ENCODE measurements at regions not wholly inside any gene's neighbourhood (a gene's known extent, or its start where the extent isn't known, plus 50 kb on each side); places are given as distances from the start of the nearest gene placed in this dataset.
A peak's percentile ranks its signal among the peaks of the same experiment; 100 is the strongest.
"Not testable (repeated sequence)": the region's sequence is repeated elsewhere in the genome, so short reads cannot be mapped to it uniquely, and the experiment has no call there.

- no peak for DNase-seq
These were observed 49.8 kb downstream of the ABCC12 start for GRCh38 chr16:48105976-48106375.

DNA sequence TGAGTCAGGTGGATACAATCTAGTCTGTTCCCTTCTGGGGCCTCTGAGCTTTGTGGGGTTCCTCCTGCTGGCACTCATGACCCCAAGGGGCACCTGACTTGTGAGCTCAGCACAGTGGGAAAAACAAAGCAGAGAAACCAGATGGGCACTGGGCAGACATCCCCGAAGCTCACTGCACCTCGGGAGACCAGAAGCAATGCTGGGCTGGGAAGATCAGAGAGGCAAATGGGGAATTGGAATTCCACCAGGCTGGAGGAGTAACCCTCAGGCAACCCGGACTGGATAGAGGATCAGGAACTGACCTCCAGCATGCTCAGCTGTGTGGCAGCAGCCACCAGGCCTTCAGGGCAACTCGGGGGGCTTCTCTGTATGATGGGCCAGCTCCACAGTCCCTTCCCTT lies 50.3 kb downstream of the ABCC12 start:
- DNase-seq: no peak

DNA sequence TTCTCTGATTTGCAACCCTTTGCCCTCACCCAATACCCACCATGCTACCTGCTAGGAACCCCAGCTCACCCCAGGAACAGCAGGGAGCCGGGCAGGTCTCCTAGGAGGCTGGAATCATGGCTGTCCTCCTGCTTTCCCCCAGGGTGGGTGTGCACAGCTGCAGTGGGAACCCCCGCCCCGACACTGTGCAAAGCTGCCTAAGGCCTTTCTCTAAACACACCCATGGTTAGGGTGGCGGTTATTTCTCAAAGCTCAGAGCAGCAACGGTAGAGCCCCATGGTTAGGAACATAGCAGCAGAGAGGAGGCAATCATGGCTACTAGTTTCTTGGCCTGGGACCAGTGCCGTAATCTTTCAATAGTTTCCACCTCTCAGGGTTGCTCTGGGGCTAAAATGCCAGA lies 52.2 kb downstream of the ABCC12 start:
- DNase-seq: no peak

DNA sequence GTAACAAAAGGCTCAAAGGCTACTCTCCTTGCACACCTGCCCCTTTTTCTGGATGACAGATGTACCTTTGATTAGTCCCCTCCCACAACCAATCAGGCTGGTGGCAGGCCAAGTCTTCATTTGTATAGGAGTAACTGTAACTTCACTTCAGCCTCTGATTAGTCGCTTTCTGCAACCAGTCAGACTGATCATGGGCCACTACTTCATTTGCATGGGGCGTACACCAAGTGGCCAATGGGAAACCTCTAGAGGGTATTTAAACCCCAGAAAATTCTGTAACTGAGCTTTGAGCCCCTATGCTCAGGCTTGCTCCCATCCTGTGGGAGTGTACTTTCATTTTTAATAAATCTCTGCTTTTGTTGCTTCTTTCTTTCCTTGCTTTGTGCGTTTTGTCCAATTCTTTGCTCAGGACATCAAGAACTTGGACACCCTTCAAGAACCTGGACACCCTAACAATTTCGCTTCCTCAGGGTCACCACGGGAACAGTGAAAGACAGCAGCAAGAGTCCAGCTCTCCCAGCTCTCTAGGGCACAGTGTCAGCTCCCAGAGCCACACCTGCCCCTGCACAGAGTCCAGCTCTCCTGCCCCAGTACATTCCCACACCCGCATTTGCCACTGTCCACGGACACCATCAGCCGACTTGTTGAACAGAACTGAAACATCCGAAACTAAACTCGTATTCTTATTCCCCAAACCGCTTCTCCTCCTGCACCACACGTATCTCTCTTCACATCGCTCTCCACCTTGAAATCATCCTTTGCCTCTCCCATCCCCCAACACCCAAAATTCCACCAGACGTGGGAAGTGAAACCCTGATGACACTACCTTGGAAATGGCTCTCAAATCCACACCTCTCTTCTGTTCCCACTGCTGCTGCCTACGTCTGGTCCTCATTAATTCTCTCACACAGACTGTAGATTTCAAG lies 53.4 kb downstream of the ABCC12 start:
- no peak for DNase-seq

DNA sequence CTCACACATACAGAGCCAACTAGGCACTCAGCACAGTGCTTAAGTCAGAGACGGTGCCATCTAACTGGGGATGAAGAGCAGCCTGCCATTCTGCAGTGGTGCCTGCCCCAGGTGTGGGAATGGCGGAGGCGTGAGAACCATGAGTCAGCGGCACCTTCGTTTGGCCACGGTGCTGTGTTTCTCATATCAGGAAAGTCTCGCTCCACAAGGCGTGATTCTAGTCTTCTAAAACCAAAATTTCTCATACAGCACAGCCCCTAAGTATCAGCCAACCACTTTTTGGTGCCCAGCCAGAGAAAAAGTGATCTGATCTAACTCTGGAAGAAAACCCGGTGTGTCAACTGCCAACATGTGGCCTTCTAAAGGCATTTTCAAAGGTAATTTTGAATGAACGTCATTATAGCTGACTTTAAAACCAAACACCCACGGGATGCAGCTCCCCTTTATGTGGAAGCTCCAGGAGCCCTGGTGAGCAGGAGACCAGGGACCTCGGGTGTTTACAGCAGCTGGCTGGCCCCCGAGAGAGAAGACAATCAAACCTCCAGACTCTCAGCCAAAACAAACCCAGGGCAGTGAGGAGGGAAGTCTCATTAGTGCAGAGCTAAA lies 54.6 kb downstream of the ABCC12 start:
- no peak for DNase-seq

DNA sequence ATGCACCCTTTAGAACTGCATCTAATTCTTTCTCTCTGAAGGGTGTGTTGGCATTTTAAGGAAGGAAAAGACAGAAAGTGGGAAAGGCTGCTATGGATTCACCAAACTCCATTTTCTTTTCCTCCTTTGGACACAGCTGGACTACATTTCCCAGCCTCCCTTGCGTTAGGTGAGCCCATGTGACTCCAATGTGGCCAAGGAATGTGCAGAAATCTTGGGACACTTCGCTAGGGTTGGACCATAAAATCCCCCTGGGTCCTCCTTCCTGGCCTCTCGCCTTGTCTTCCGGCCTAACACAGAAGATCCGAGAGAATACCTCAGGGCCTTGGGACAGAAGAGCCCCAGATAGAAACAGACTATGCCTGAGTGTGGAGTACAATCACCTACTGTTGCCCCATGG lies 56.3 kb downstream of the ABCC12 start:
- no peak for DNase-seq

DNA sequence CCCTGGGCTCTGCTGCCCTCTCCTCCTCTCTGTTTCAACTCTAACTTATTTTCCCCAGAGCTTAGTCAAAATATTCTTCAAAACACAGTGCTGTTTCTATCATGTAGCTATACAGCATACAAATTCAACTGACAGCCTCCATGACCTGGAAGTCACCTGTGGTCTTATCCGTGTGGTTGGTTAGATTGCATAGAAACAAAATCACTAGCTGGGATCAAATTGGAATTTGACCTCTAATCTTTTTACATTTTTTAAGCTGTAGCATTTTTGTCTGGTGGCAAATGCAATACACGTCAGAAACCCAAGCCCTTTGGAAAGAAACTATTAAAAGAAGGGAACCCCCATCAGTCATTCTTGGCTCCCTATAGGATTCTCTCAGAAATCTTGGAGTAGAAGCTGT lies 57.3 kb downstream of the ABCC12 start:
- DNase-seq: no peak

- no peak for DNase-seq
These were observed 64.7 kb downstream of the ABCC12 start for GRCh38 chr16:48091117-48091516.

DNA sequence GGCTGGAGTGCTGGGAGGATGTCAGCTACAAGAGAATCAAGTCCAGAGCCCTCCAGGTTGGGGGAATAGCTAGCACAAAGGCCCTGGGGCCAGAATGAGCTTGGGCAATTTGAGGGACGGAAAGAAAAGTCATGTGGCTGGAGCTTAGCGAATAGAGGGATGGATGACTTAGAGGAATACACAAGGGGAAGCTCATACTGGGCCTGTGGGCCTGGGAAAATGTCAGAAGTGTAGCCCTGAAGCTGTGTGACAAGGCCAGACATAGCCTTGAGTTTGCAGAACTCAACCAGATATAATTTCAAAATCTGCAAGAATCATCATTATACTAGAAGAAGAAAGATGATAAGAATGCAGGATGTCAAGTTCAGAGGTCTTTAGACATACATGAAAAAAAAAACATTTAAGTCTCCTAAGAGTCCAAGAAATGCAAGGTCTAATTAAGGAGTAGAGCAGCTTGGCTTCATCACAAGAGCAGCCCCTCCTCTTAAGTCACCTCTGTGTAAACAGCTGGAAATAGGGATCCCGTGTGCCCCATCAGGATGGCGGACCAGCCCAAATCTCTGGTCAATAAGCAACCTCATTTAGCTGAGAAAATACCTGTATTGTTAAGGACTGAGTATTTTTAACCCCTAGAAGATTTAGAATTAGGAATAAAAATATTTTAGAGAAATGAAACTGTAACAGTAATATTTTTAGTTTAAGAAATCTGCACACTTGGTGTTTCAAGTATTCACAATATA lies 66.6 kb downstream of the ABCC12 start:
- no peak for DNase-seq

DNA sequence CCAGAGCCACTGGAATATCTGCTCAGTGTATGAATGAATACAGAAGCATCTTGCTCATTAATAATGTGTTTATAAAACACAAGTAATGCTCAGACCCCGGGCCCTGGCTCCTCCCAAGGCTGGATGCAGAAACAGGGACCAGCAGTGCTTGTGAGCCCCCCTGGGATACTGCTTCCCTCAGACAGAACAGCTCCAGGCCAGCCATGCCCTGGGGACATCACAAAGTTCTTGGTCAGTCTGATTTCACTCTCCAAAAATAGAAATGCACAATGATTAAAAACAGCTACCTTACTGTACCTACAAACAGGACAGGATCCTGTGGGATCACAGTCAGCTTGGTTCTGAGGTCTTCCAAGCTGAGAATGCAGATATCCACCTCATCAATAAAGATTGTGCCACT lies 68.2 kb downstream of the ABCC12 start:
- DNase-seq: no peak

- no peak for DNase-seq
These were observed 69.4 kb downstream of the ABCC12 start for GRCh38 chr16:48086422-48086821.

DNA sequence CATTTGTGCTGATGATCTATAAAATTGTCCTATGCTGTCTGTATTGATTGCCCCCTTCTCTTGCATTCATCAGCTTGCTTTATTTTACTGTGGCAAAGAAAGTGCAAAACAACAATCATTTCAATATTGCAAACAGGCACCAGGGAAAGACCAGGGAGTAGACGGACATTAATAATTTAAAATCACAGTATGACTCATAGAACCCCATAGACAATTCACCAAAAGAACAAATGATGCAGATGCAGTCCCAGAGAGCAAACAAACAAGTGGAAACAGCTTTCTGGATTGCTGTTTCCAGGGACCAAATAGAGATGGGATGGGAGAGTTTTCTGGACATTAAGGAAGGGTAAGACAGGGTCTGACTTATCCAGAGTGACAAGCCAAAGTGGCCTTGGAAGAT lies 70.1 kb downstream of the ABCC12 start:
- DNase-seq: no peak

DNA sequence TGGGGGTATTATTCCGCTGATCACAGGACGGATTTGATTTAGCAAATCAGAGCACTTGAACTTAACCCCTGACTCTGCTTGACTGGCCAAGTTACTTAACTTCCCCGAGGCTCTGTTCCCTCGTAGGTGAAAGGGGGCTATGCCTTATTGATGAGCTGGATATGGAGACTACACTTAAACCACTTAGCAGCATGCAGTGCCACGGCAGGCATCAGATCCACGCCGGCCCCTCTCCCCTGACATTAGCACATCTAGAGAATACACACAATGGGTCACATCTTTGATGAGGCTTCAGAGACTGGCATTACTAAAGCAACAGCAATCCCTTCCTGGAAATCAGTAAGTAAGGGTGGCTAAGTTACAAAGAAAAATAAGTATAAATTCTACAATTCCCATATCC lies 71.0 kb downstream of the ABCC12 start:
- no peak for DNase-seq

DNA sequence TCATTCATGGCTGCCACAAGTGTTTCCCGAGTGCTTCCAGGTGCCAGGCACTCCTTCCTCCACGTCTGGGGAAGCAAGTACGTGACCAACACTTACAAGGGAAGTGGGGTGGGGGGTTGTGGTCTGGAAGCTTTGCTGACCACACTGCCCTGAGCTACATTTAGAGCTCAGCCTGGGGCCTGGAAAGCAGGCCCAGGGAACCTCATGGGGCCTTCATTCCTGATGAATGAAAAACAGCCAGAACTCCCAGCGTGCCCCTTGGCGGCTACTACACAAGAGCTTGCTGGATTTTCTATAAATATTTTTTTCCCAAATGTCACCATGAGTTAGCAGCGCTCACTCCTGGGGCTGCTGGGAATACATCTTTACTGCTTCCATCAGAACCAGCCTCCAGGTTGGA lies 73.3 kb downstream of the ABCC12 start:
- DNase-seq: peak in 1 of 2 donors; percentile 8

DNA sequence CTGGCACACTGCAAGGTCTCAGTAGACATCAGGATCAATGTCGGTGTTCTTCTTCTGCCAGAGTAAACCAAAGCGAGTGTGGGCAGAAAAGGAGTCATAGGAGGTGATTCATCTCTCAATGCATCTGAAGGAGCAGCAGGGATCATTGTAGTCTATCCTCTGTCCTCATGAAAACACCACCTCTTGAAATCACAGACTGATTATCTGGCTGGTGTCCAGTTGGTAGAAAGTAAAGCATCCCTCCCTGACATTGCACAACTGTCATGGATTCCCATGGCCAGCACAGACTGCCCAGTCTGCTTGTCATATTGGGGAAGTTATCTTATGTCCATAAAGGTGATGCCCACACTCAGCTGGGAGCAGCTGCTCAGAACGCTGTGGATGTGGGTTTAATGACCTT lies 74.1 kb downstream of the ABCC12 start:
- DNase-seq: no peak

DNA sequence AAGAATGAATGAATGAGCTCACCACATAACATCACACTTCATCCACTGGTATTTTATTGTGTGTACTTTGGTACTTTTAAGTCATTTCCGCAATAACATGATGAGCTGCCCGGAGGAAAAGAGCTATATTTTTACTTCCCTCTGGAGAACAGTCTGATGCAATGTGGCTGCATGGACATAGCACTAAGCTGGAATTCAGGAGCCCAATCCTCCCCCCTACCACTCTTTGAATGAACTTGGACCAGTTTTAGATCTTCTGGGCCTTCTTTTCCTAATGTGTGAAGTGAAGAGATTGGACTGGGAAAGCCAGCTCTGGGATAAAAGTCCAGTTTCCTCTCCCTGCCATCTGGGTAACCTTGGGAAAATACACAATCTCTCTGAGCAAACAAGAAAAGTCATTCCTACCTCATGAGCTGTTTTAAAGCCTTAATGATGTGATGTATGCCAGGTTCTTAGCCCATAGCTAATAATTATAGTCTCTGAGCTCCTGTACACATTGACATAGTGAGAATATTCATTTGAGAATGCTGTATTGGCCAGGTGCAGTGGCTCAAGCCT lies 79.3 kb downstream of the ABCC12 start:
- no peak for DNase-seq

DNA sequence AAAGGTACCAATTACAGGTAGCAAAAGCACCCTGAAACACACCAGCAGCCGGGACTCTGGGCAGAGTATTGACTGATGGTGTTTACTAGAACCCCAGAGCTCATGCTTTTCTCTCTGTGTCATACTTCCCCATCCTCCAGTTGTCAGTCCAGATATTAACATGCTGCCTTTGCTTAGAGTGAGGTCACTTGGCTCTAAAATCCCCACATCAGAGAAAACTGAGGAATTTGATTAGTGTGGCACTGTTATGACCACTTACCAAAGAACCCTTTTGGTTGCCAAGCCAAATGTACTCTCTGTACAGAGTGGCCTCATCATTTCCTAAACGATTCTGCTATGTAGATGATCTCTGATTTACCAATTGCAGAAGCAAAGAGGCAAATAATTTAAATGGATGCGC lies 80.4 kb downstream of the ABCC12 start:
- no peak for DNase-seq

- no peak for DNase-seq
These were observed 88.4 kb downstream of the ABCC12 start for GRCh38 chr16:48067388-48067787.

DNA sequence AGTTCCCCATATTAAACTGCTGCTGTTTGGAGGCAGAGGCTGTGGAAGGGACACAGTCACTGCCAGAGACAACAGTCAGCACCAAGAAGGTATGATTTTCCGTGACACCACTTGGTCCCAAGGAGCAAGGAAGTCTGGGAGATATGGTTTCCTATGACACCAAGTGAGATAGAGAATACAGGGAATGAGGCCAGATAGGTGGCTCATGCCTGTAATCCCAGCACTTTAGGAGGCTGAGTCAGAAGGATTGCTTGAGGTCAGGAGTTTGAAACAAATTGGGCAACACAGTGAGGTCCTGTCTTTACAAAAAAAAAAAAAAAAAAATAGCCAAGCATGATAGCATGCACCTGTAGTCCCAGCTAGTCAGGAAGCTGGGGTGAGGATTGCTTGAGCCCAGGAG lies 90.8 kb downstream of the ABCC12 start:
- no peak for DNase-seq

- no peak for DNase-seq
These were observed 93.1 kb downstream of the ABCC12 start for GRCh38 chr16:48062681-48063080.

DNA sequence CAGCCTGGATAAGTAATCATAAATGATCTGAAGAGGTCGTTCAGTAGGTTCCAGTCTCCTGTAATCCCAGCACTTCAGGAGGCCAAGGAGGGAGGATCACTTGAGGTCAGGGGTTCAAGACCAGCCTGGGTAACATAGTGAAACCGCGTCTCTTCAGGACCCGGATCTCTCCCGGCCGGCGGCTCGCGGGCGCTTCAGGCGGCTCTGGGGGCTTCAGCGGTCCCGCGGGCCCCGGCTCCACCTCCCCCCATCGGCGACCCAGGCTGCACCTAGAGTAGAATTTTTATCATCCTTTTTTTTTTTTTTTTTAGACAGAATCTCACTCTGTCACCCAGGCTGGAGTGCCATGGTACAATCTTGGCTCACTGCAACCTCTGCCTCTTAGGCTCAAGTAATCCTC lies 95.9 kb downstream of the ABCC12 start:
- DNase-seq: no peak

GRCh38 chr16:48059190-48059589 lies 96.6 kb downstream of the ABCC12 start:
- DNase-seq: not testable (repeated sequence)

DNA sequence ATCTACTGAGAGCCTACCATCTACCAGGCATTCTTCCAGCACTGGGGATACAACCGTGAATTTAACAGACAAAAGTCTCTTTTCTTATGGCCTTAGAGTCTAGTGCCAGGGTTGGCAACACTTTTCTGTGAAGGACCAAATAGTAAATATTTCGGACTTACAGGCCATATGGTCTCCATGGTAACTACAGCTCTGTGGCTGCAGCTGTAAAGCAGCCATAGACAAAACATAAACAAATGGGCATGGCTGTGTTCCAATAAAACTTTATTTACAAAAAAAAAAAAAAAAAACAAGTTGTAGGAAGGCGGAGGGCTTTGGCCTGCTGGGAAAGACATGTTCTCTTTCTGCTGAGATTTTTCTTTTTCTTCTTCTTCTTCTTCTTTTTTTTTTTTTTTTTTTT lies 98.7 kb downstream of the ABCC12 start:
- no peak for DNase-seq
